Tibial nerve (tissue), 4 donors: ENCODE measurements at regions not wholly inside any gene's neighbourhood (a gene's known extent, or its start where the extent isn't known, plus 50 kb on each side); places are given as distances from the start of the nearest gene placed in this dataset.

Source experiments
- DNase-seq, 2 donors: peaks; one replicate each; pipeline ENCODE4 v3.0.0-alpha.2; 2019; ENCODE audit warnings: low spot score in 2 of 2
- H3K27ac ChIP-seq, 4 donors: fragments of 200-600 bp; sonication (generic) in 3 of 4; one replicate each; pipeline ENCODE4 v1.5.1; 2017 to 2019; ENCODE audit warnings: mild to moderate bottlenecking in 1 of 4
- H3K27me3 ChIP-seq, 2 donors: fragments of 200-600 bp; sonication (generic) in 1 of 2; one replicate each; pipeline versions ENCODE4 v1.5.1 to v1.6.0; 2017 to 2019
- H3K36me3 ChIP-seq, 3 donors: fragments of 200-600 bp; sonication (generic); one replicate each; pipeline ENCODE4 v1.5.1; 2018 to 2019
- H3K4me1 ChIP-seq, 4 donors: fragments of 200-600 bp; sonication (generic) in 3 of 4; one replicate each; pipeline ENCODE4 v1.5.1; 2017 to 2019
- H3K4me3 ChIP-seq, 4 donors: fragments of 200-600 bp; sonication (generic) in 3 of 4; one replicate each; pipeline ENCODE4 v1.5.1; 2017 to 2019; ENCODE audit warnings: mild to moderate bottlenecking in 1 of 4, moderate library complexity in 1 of 4
- H3K9me3 ChIP-seq, 4 donors: fragments of 200-600 bp; sonication (generic) in 3 of 4; one replicate each; pipeline ENCODE4 v1.5.1; 2017 to 2019
- EP300 ChIP-seq, 2 donors: sonication (generic); formaldehyde crosslinking; IDR thresholded peaks; one replicate each; pipeline ENCODE4 v1.6.1; 2017; ENCODE audit warnings: antibody characterized with exemption in 2 of 2, mild to moderate bottlenecking in 1 of 2
- POLR2A ChIP-seq, 2 donors: fragments of 450-650 bp; IDR thresholded peaks; one replicate each; pipeline ENCODE4 v1.6.1; 2017; ENCODE audit warnings: antibody characterized with exemption in 2 of 2, mild to moderate bottlenecking in 2 of 2, moderate library complexity in 2 of 2
- WGBS, 2 donors: methylation state at CpG; one replicate each; pipeline ENCODE4 v1.1.5; 2018; 5-methylcytosine and 5-hydroxymethylcytosine counted together
- TF ChIP-seq, protein P1 (sequence below), 5 experiments: fragments of 200-600 bp in 3 of 5; fragments of 450-650 bp in 2 of 5; sonication (generic) in 3 of 5; IDR thresholded peaks; one replicate each; pipeline ENCODE4 v1.5.1; 2016 to 2019; ENCODE audit warnings: antibody characterized with exemption in 5 of 5, mild to moderate bottlenecking in 3 of 5, moderate library complexity in 2 of 5

DNA sequence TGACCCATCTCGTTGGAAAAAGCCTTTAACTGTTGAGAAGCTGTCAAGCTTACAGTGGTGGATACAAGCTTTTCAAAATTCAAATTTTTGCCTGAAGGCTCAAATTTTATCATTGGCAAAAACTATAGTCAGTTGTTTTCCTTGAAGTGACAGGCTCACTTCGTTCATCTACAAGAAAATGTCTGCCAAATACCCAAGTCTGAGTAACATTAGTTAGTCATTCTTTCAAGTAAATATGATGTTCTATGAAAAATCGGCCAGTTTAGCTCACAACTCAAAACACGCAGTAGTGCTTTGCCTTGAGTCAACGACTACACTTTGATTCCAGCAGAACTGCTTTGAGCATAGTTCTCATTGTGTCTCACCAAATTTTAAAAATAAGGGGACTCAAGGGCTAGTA, 170.3 kb upstream of the MAMLD1 start:
- Histone ChIP-seq H3K4me1 (no peaks in the 10 kb centered on the region), H3K27ac (no peak overlapping the region), H3K4me3 (no peak overlapping the region), H3K36me3 (no peaks in the 10 kb centered on the region), H3K9me3 (no peaks in the 10 kb centered on the region), H3K27me3 (no peaks in the 10 kb centered on the region)
- TF ChIP-seq POLR2A (IDR thresholded peaks at IDR 0.05): no peak
- TF ChIP-seq, protein P1, sequence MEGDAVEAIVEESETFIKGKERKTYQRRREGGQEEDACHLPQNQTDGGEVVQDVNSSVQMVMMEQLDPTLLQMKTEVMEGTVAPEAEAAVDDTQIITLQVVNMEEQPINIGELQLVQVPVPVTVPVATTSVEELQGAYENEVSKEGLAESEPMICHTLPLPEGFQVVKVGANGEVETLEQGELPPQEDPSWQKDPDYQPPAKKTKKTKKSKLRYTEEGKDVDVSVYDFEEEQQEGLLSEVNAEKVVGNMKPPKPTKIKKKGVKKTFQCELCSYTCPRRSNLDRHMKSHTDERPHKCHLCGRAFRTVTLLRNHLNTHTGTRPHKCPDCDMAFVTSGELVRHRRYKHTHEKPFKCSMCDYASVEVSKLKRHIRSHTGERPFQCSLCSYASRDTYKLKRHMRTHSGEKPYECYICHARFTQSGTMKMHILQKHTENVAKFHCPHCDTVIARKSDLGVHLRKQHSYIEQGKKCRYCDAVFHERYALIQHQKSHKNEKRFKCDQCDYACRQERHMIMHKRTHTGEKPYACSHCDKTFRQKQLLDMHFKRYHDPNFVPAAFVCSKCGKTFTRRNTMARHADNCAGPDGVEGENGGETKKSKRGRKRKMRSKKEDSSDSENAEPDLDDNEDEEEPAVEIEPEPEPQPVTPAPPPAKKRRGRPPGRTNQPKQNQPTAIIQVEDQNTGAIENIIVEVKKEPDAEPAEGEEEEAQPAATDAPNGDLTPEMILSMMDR (IDR thresholded peaks at IDR 0.05): no peak
- no peak for TF ChIP-seq EP300 (IDR thresholded peaks at IDR 0.05)
- no peak for DNase-seq
- WGBS, 2 donors: 66 to 77% methylated on average over 5 of the region's 5 CpGs

DNA sequence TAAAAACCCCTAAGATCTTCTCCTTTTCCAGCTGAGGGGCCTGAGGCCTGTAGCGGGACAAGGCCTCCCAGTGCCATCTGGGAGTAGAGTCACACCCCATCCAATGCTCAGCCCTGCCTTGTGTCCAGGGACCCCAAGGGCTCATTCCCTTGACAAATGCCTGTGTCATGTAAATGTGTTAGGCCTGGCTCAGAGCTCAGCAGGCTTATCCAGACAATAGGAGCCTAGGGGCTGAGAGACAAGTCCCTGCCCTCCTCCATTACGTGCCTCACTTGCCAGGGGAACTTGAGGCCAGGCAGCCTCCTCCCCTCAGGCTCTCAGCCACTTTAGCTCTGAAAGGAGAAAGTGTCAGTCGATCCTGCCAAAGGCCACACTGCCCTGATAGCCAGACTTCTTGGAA, 166.8 kb upstream of the MAMLD1 start:
- no peaks in the 10 kb centered on the region for H3K36me3 ChIP-seq
- H3K9me3 ChIP-seq: no peaks in the 10 kb centered on the region
- H3K4me3 ChIP-seq: no peak overlapping the region
- H3K27me3 ChIP-seq: no peaks in the 10 kb centered on the region
- TF ChIP-seq, protein P1 (IDR thresholded peaks at IDR 0.05): no peak
- TF ChIP-seq POLR2A (IDR thresholded peaks at IDR 0.05) (no peak), EP300 (IDR thresholded peaks at IDR 0.05) (no peak)
- 41 to 94% methylated on average over 2 to 3 of the region's 3 CpGs for WGBS, 2 donors
- no peak overlapping the region for H3K27ac ChIP-seq
- no peak for DNase-seq
- H3K4me1 ChIP-seq: no peaks in the 10 kb centered on the region

- no peaks in the 10 kb centered on the region for H3K27me3 ChIP-seq
- TF ChIP-seq, protein P1 (IDR thresholded peaks at IDR 0.05): no peak
- TF ChIP-seq EP300 (IDR thresholded peaks at IDR 0.05): no peak
- no peak for TF ChIP-seq POLR2A (IDR thresholded peaks at IDR 0.05)
- H3K36me3 ChIP-seq: no peaks in the 10 kb centered on the region
- no peak overlapping the region for H3K4me3 ChIP-seq
- H3K27ac ChIP-seq: no peak overlapping the region
- no peaks in the 10 kb centered on the region for H3K4me1 ChIP-seq
- 83% methylated on average over 2 of the region's 2 CpGs; no CpG with 5 or more reads in 1 of the 2 donors for WGBS, 2 donors
- DNase-seq: no peak
- H3K9me3 ChIP-seq: no peaks in the 10 kb centered on the region
These were observed 165.7 kb upstream of the MAMLD1 start for GRCh38 chrX:150197388-150197787.

GRCh38 chrX:150198776-150199175, 164.3 kb upstream of the MAMLD1 start:
- Histone ChIP-seq H3K4me3 (no peak overlapping the region), H3K27me3 (no peaks in the 10 kb centered on the region), H3K4me1 (no peaks in the 10 kb centered on the region), H3K9me3 (no peaks in the 10 kb centered on the region), H3K36me3 (no peaks in the 10 kb centered on the region), H3K27ac (no peak overlapping the region)
- 73 to 86% methylated on average over 1 to 2 of the region's 2 CpGs for WGBS, 2 donors
- no peak for DNase-seq
- TF ChIP-seq, protein P1 (IDR thresholded peaks at IDR 0.05): no peak
- no peak for TF ChIP-seq EP300 (IDR thresholded peaks at IDR 0.05)
- TF ChIP-seq POLR2A (IDR thresholded peaks at IDR 0.05): no peak

- Histone ChIP-seq H3K27ac (no peak overlapping the region), H3K36me3 (no peaks in the 10 kb centered on the region), H3K27me3 (no peaks in the 10 kb centered on the region), H3K4me3 (no peak overlapping the region), H3K4me1 (no peaks in the 10 kb centered on the region), H3K9me3 (no peaks in the 10 kb centered on the region)
- WGBS, 2 donors: 71 to 91% methylated on average over 5 of the region's 5 CpGs
- no peak for DNase-seq
- TF ChIP-seq POLR2A (IDR thresholded peaks at IDR 0.05) (no peak), EP300 (IDR thresholded peaks at IDR 0.05) (no peak)
These were observed 163.9 kb upstream of the MAMLD1 start for GRCh38 chrX:150199181-150199580.

DNA sequence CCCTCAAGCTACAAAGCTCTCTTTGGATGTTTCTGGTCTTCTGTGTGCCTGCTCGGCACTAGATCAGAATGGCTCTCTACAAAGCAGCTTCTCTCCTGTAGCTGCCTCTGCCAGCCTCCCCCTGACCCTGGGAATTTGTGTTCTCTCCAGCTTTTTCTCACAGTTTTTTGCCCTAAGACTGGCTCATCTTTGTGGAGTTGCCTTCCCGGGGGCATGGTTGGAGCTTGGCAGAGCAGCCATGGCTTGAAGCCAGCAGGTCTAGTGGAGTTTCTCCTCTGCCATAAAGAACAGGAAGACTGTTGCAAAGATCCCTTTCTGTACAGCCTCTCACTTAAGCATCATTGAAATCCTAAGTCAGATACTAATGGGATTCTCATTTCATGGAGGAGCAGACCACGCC, 163.3 kb upstream of the MAMLD1 start:
- TF ChIP-seq, protein P1 (IDR thresholded peaks at IDR 0.05): no peak
- TF ChIP-seq POLR2A (IDR thresholded peaks at IDR 0.05) (no peak), EP300 (IDR thresholded peaks at IDR 0.05) (no peak)
- H3K36me3 ChIP-seq: no peaks in the 10 kb centered on the region
- H3K4me3 ChIP-seq: no peak overlapping the region
- peaks cover 0 to 1% (median 0%) of the 10 kb centered on the region in 4 donors for H3K4me1 ChIP-seq
- no peak for DNase-seq
- H3K27ac ChIP-seq: no peak overlapping the region
- WGBS, 2 donors: 73 to 100% methylated on average over 2 to 3 of the region's 3 CpGs
- H3K9me3 ChIP-seq: no peaks in the 10 kb centered on the region
- H3K27me3 ChIP-seq: no peaks in the 10 kb centered on the region
